ENCODE measurements at regions not wholly inside any gene's neighbourhood (a gene's known extent, or its start where the extent isn't known, plus 50 kb on each side); places are given as distances from the start of the nearest gene placed in this dataset.
"Not testable (repeated sequence)": the region's sequence is repeated elsewhere in the genome, so short reads cannot be mapped to it uniquely, and the experiment has no call there.

DNA sequence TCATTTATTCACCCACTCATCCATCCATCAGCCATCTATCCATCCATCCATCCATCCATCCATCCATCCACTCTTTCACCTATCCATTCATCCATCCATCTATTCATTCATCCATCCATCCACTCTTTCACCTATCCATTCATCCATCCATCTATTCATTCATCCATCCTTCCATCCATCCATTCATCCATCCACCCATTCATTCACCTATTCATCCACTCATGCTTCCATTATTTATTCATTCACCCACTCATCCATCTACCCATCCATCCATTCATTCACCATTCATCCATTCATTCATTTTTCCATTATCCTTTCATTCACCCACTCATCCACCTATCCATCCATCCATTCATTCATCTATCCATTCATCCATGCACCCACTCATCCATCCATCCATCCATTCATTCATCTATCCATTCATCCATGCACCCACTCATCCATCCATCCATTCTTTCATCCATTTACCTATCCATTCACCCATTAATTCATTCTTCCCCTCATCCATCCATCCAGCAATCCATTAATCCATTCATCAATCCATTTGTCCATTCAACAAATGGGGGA, 360.9 kb downstream of the ADGRD1 start:
- no peak for DNase-seq (ENCODE audit: low read depth)
- H3K4me3 ChIP-seq (ENCODE audit: low read depth, low read length), result no peak overlapping the region
- TF ChIP-seq, protein P1, sequence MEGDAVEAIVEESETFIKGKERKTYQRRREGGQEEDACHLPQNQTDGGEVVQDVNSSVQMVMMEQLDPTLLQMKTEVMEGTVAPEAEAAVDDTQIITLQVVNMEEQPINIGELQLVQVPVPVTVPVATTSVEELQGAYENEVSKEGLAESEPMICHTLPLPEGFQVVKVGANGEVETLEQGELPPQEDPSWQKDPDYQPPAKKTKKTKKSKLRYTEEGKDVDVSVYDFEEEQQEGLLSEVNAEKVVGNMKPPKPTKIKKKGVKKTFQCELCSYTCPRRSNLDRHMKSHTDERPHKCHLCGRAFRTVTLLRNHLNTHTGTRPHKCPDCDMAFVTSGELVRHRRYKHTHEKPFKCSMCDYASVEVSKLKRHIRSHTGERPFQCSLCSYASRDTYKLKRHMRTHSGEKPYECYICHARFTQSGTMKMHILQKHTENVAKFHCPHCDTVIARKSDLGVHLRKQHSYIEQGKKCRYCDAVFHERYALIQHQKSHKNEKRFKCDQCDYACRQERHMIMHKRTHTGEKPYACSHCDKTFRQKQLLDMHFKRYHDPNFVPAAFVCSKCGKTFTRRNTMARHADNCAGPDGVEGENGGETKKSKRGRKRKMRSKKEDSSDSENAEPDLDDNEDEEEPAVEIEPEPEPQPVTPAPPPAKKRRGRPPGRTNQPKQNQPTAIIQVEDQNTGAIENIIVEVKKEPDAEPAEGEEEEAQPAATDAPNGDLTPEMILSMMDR (conservative IDR thresholded peaks at IDR 0.05; ENCODE audit: low read depth, low read length), result no peak

DNA sequence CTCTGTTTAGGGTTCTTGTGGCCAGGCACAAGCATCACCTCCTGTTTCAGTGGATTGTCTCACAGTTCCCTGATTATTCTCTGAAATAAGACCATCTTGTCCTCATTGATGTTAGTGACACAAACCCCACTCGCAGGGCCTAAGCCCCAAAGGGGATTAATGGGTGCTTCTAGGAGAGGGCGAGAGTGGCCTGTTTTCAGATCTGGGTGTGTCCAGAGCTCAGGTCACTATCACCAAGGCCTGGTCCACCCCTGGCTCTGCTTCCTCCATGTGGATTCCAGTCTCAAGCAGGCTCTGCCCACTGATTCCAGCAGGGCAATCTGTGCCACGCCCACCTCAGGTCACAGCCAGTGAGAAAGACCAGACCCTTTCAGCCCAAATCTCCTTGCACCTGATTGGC, 361.9 kb downstream of the ADGRD1 start:
- no peak for DNase-seq (ENCODE audit: low read depth)
- no peak overlapping the region for H3K4me3 ChIP-seq (ENCODE audit: low read depth, low read length)
- TF ChIP-seq, protein P1 (conservative IDR thresholded peaks at IDR 0.05; ENCODE audit: low read depth, low read length), result no peak

DNA sequence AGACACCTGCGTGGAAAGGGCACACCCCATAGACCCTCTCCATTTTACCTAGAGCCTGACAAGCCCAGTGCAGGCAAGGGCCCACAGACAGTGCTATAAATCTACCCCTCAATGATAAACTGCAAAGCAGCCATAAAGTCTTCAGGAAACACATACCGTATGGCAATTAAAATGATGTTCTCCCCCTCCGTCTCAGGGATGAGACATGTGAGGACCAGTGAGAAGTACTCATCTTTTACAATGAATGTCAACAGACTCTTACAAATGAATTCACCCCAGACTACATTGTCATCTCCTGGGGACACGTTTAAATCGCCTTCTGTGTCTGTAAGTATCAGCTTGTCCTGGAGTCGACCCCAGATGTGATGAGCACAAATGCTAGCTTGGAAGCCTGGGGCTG, 362.7 kb downstream of the ADGRD1 start:
- TF ChIP-seq, protein P1 (conservative IDR thresholded peaks at IDR 0.05; ENCODE audit: low read depth, low read length), result no peak
- no peak overlapping the region for H3K4me3 ChIP-seq (ENCODE audit: low read depth, low read length)
- DNase-seq (ENCODE audit: low read depth), result no peak

DNA sequence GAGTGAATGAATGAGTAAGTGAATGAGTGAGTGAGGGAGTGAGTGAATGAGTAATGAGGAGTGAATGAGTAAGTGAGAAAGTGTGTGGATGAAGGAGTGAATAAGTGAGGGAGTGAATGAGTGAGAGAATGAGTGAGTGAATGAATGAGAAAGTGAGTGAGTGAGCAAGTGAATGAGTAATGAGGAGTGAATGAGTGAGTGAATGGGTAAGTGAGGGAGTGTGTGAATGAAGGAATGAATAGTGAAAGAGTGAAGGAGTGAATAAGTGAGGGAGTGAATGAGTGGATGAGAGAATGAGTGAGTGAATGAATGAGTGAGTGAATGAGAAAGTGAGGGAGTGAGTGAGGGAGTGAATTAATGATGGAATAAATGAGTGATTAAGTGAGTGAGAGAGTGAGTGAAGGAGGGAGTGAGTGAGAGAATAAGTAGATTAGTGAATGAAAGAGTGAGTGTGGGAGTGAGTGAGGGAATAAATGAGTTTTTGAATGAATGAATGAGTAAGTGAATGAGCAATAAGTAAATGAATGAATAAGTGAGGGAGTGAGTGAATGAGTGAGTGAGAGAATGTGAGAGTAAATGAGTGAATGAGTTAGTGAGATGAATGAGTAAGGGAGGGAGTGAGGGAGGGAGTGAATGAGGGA, 364.5 kb downstream of the ADGRD1 start:
- TF ChIP-seq, protein P1 (conservative IDR thresholded peaks at IDR 0.05; ENCODE audit: low read depth, low read length), result no peak
- DNase-seq (ENCODE audit: low read depth), result no peak

DNA sequence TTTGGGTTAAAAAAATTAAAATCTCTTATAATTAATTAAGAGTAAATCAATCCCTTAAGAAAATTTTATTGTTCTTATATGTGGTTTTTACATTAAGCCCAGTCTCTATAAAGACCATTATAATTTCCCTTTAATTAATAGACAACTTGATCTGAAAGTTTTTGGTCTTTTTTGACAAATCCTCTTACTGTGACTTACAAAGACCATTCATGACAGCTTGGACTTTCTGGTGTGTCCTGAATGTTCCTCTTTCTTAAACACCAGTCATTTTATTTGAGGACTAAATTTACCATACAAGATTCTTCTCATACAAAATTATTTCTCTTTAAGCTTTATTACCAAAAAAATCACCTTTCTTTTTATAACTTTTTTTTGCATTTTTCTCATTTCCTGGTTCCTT, 368.3 kb downstream of the ADGRD1 start:
- TF ChIP-seq, protein P1 (conservative IDR thresholded peaks at IDR 0.05; ENCODE audit: low read depth, low read length), result no peak
- no peak for DNase-seq (ENCODE audit: low read depth)
- H3K4me3 ChIP-seq (ENCODE audit: low read depth, low read length), result no peak overlapping the region

More for the DNA sequence above, 364.5 kb downstream of the ADGRD1 start:
- H3K4me3 ChIP-seq (ENCODE audit: low read depth, low read length), result no peak overlapping the region

DNA sequence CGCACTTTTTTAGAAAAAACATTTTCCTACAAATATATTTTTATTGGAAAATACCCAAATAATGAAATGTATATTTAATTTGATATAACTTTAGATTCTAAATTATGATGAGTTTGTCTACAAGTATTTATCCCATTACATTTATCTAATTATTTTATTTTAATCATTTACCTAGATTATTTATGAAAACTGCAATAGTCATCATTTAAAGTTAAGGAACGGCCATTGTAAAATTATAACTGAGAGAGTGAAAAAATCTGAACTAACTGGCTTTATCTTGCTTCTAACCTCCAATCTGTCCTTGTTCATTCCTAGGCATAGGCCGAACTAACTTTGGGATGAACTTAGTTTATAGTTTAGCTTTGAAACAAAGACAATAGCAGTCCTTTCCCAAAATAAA, 368.8 kb downstream of the ADGRD1 start:
- not testable (repeated sequence) for DNase-seq (ENCODE audit: low read depth); H3K4me3 ChIP-seq (ENCODE audit: low read depth, low read length)

DNA sequence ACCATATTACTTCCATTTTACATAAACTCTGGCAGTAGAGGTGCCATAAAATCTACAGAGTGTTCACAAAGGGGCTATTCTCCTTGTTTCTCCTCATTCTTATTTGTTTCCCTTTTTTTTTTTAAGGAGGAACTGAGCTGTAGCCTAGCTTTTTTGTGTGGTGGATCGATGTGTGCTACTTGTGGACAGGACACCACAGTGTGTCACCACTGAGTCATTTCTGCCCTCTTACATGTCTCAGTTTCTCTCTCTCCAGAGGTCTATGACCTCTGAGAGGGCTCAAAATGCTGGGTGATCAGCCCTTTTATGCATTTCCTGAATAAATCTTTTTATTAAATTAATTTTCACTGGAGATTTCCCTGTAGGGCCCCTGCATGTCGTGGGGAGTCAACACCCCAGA, 370.2 kb downstream of the ADGRD1 start:
- DNase-seq (ENCODE audit: low read depth), result no peak
- no peak overlapping the region for H3K4me3 ChIP-seq (ENCODE audit: low read depth, low read length)
- TF ChIP-seq, protein P1 (conservative IDR thresholded peaks at IDR 0.05; ENCODE audit: low read depth, low read length), result no peak

Measured in choroid plexus epithelial cell (primary cell).